ENCODE measurements at regions not wholly inside any gene's neighbourhood (a gene's known extent, or its start where the extent isn't known, plus 50 kb on each side); places are given as distances from the start of the nearest gene placed in this dataset.

- 84% methylated on average over 7 of the region's 7 CpGs for WGBS
- H3K9me3 ChIP-seq (ENCODE audit: control insufficient read depth, low read length) = no peaks in the 10 kb centered on the region
- DNase-seq = no peak
- no peaks in the 10 kb centered on the region for H3K27me3 ChIP-seq (ENCODE audit: control insufficient read depth, insufficient read depth)
- no peak overlapping the region for H3K4me3 ChIP-seq (ENCODE audit: low read length)
- intact Hi-C loops (cut with DNase I) = no loop called here
- H3K27ac ChIP-seq (ENCODE audit: low read length) = no peak overlapping the region
- no peaks in the 10 kb centered on the region for H3K4me1 ChIP-seq (ENCODE audit: control insufficient read depth, insufficient read depth, low read length)
- ATAC-seq = no peak
Observed at GRCh38 chr15:31561156-31561555, 234.5 kb downstream of the KLF13 start.

- no peaks in the 10 kb centered on the region for H3K27me3 ChIP-seq (ENCODE audit: control insufficient read depth, insufficient read depth)
- H3K4me3 ChIP-seq (ENCODE audit: low read length) = no peak overlapping the region
- H3K4me1 ChIP-seq (ENCODE audit: control insufficient read depth, insufficient read depth, low read length) = no peaks in the 10 kb centered on the region
- DNase-seq = no peak
- H3K27ac ChIP-seq (ENCODE audit: low read length) = no peak overlapping the region
- no peaks in the 10 kb centered on the region for H3K9me3 ChIP-seq (ENCODE audit: control insufficient read depth, low read length)
- WGBS = 89% methylated on average over 5 of the region's 5 CpGs
- intact Hi-C loops (cut with DNase I) = no loop called here
- ATAC-seq = no peak
Observed at GRCh38 chr15:31563001-31563400, 236.4 kb downstream of the KLF13 start.

GRCh38 chr15:31563421-31563820 is 236.8 kb downstream of the KLF13 start:
- no peak for DNase-seq
- Histone ChIP-seq H3K4me1 (ENCODE audit: control insufficient read depth, insufficient read depth, low read length) (no peaks in the 10 kb centered on the region), H3K9me3 (ENCODE audit: control insufficient read depth, low read length) (no peaks in the 10 kb centered on the region), H3K4me3 (ENCODE audit: low read length) (no peak overlapping the region), H3K27me3 (ENCODE audit: control insufficient read depth, insufficient read depth) (no peaks in the 10 kb centered on the region), H3K27ac (ENCODE audit: low read length) (no peak overlapping the region)
- ATAC-seq = no peak
- WGBS = 90% methylated on average over 3 of the region's 3 CpGs
- intact Hi-C loops (cut with DNase I) = no loop called here

GRCh38 chr15:31567861-31568260 is 241.2 kb downstream of the KLF13 start:
- H3K4me3 ChIP-seq (ENCODE audit: low read length) = no peak overlapping the region
- H3K9me3 ChIP-seq (ENCODE audit: control insufficient read depth, low read length) = peaks cover 2% of the 10 kb centered on the region
- DNase-seq (no peak), ATAC-seq (no peak)
- no peaks in the 10 kb centered on the region for H3K27me3 ChIP-seq (ENCODE audit: control insufficient read depth, insufficient read depth)
- no peak overlapping the region for H3K27ac ChIP-seq (ENCODE audit: low read length)
- H3K4me1 ChIP-seq (ENCODE audit: control insufficient read depth, insufficient read depth, low read length) = no peaks in the 10 kb centered on the region
- intact Hi-C loops (cut with DNase I) = no loop called here
- 68% methylated on average over 2 of the region's 2 CpGs for WGBS

GRCh38 chr15:31569836-31570235 is 243.2 kb downstream of the KLF13 start:
- intact Hi-C loops (cut with DNase I) = no loop called here
- ATAC-seq (no peak), DNase-seq (no peak)
- WGBS = 92% methylated on average over 17 of the region's 17 CpGs
- peaks cover 2% of the 10 kb centered on the region for H3K9me3 ChIP-seq (ENCODE audit: control insufficient read depth, low read length)
- no peaks in the 10 kb centered on the region for H3K27me3 ChIP-seq (ENCODE audit: control insufficient read depth, insufficient read depth)
- H3K4me1 ChIP-seq (ENCODE audit: control insufficient read depth, insufficient read depth, low read length) = peaks cover 2% of the 10 kb centered on the region
- no peak overlapping the region for H3K27ac ChIP-seq (ENCODE audit: low read length)
- H3K4me3 ChIP-seq (ENCODE audit: low read length) = no peak overlapping the region

GRCh38 chr15:31570591-31570990 is 244.0 kb downstream of the KLF13 start:
- Histone ChIP-seq H3K4me1 (ENCODE audit: control insufficient read depth, insufficient read depth, low read length) (peaks cover 3% of the 10 kb centered on the region), H3K27ac (ENCODE audit: low read length) (no peak overlapping the region), H3K9me3 (ENCODE audit: control insufficient read depth, low read length) (peaks cover 2% of the 10 kb centered on the region)

GRCh38 chr15:31571676-31572075 is 245.0 kb downstream of the KLF13 start:
- Histone ChIP-seq H3K4me3 (ENCODE audit: low read length) (no peak overlapping the region), H3K9me3 (ENCODE audit: control insufficient read depth, low read length) (peaks cover 2% of the 10 kb centered on the region), H3K4me1 (ENCODE audit: control insufficient read depth, insufficient read depth, low read length) (peaks cover 3% of the 10 kb centered on the region), H3K27me3 (ENCODE audit: control insufficient read depth, insufficient read depth) (no peaks in the 10 kb centered on the region), H3K27ac (ENCODE audit: low read length) (no peak overlapping the region)
- intact Hi-C loops (cut with DNase I) = no loop called here
- DNase-seq = no peak
- WGBS = 60% methylated on average over 3 of the region's 3 CpGs
- ATAC-seq = peak in 1 of 2 donors; percentile 61

More at GRCh38 chr15:31570591-31570990, 244.0 kb downstream of the KLF13 start:
- 91% methylated on average over 11 of the region's 11 CpGs for WGBS
- intact Hi-C loops (cut with DNase I) = no loop called here
- Histone ChIP-seq H3K4me3 (ENCODE audit: low read length) (no peak overlapping the region), H3K27me3 (ENCODE audit: control insufficient read depth, insufficient read depth) (no peaks in the 10 kb centered on the region)
- ATAC-seq = no peak
- no peak for DNase-seq

GRCh38 chr15:31573759-31574158 is 247.1 kb downstream of the KLF13 start:
- Histone ChIP-seq H3K27me3 (ENCODE audit: control insufficient read depth, insufficient read depth) (no peaks in the 10 kb centered on the region), H3K4me3 (ENCODE audit: low read length) (no peak overlapping the region), H3K4me1 (ENCODE audit: control insufficient read depth, insufficient read depth, low read length) (peaks cover 3% of the 10 kb centered on the region), H3K27ac (ENCODE audit: low read length) (no peak overlapping the region), H3K9me3 (ENCODE audit: control insufficient read depth, low read length) (no peaks in the 10 kb centered on the region)
- 100% methylated on average over 3 of the region's 3 CpGs for WGBS
- ATAC-seq = no peak
- intact Hi-C loops (cut with DNase I) = no loop called here
- DNase-seq = no peak

- no peaks in the 10 kb centered on the region for H3K9me3 ChIP-seq (ENCODE audit: control insufficient read depth, low read length)
- WGBS = 38% methylated on average over 1 of the region's 1 CpG
- no peak overlapping the region for H3K27ac ChIP-seq (ENCODE audit: low read length)
- H3K4me1 ChIP-seq (ENCODE audit: control insufficient read depth, insufficient read depth, low read length) = peaks cover 3% of the 10 kb centered on the region
- peak in 1 of 2 donors; percentile 11 for ATAC-seq
- intact Hi-C loops (cut with DNase I) = no loop called here
- no peak for DNase-seq
- H3K4me3 ChIP-seq (ENCODE audit: low read length) = no peak overlapping the region
- no peaks in the 10 kb centered on the region for H3K27me3 ChIP-seq (ENCODE audit: control insufficient read depth, insufficient read depth)
Observed at GRCh38 chr15:31574766-31575165, 248.1 kb downstream of the KLF13 start.

GRCh38 chr15:31577108-31577507 is 250.5 kb downstream of the KLF13 start:
- 49% methylated on average over 5 of the region's 5 CpGs for WGBS
- DNase-seq (no peak), ATAC-seq (no peak)
- H3K9me3 ChIP-seq (ENCODE audit: control insufficient read depth, low read length) = no peaks in the 10 kb centered on the region
- peaks cover 3% of the 10 kb centered on the region for H3K4me1 ChIP-seq (ENCODE audit: control insufficient read depth, insufficient read depth, low read length)
- intact Hi-C loops (cut with DNase I) = no loop called here
- H3K27ac ChIP-seq (ENCODE audit: low read length) = no peak overlapping the region
- no peaks in the 10 kb centered on the region for H3K27me3 ChIP-seq (ENCODE audit: control insufficient read depth, insufficient read depth)
- no peak overlapping the region for H3K4me3 ChIP-seq (ENCODE audit: low read length)

- no peaks in the 10 kb centered on the region for H3K27me3 ChIP-seq (ENCODE audit: control insufficient read depth, insufficient read depth)
- no peaks in the 10 kb centered on the region for H3K9me3 ChIP-seq (ENCODE audit: control insufficient read depth, low read length)
- H3K4me1 ChIP-seq (ENCODE audit: control insufficient read depth, insufficient read depth, low read length) = peaks cover 3% of the 10 kb centered on the region
- WGBS = 73% methylated on average over 4 of the region's 4 CpGs
- DNase-seq (no peak), ATAC-seq (no peak)
- H3K4me3 ChIP-seq (ENCODE audit: low read length) = no peak overlapping the region
- no peak overlapping the region for H3K27ac ChIP-seq (ENCODE audit: low read length)
- intact Hi-C loops (cut with DNase I) = no loop called here
Observed at GRCh38 chr15:31579282-31579681, 252.6 kb downstream of the KLF13 start.

GRCh38 chr15:31579976-31580375 is 253.3 kb downstream of the KLF13 start:
- H3K4me3 ChIP-seq (ENCODE audit: low read length) = no peak overlapping the region
- DNase-seq (no peak), ATAC-seq (no peak)
- H3K9me3 ChIP-seq (ENCODE audit: control insufficient read depth, low read length) = no peaks in the 10 kb centered on the region
- no peak overlapping the region for H3K27ac ChIP-seq (ENCODE audit: low read length)
- H3K27me3 ChIP-seq (ENCODE audit: control insufficient read depth, insufficient read depth) = no peaks in the 10 kb centered on the region
- H3K4me1 ChIP-seq (ENCODE audit: control insufficient read depth, insufficient read depth, low read length) = no peaks in the 10 kb centered on the region
- 90% methylated on average over 2 of the region's 2 CpGs for WGBS
- intact Hi-C loops (cut with DNase I) = no loop called here

All from right cardiac atrium (tissue), 5 donors.